ENCODE measurements at regions not wholly inside any gene's neighbourhood (a gene's known extent, or its start where the extent isn't known, plus 50 kb on each side); places are given as distances from the start of the nearest gene placed in this dataset.

DNA sequence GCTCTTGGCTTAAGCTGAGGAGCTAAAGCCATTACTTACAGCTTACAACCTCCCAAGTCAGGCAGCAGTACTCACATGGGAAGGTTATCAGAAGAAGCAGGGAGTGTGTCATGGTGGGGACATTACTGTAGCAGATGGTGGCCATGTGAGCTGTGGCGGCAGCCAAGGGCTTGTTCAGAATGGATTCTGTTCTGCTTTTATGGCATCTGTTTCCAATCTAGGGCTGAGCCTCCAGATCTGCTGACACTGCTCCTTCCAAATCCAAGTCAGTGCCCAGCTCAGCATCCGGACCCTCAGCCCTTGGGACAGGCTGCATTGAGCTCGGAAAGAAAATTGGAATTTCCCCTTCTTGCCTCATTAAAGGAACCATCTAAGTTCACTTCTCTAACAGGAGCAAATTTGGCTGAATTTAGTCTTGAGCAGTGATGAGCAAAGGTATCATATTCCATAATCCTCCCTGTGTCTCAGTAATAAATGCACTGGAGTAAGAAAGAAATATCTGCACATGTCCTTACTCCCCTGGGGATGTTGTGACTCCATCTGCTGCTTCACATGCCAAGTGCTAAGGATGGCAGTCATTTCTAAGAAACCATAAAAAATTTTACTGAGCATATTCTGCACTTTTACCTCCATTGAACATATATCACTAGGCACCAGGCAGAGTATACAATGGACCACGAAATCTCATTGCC, 73.9 kb downstream of the KCTD12 start:
- TF ChIP-seq POLR2A (IDR thresholded peaks at IDR 0.05) (no peak), CTCF (IDR thresholded peaks at IDR 0.05) (no peak)

Data from testis (tissue), 2 donors.